HUDEP-2 (cell line): ENCODE measurements at regions not wholly inside any gene's neighbourhood (a gene's known extent, or its start where the extent isn't known, plus 50 kb on each side); places are given as distances from the start of the nearest gene placed in this dataset.

ENCODE experiments used
- DNase-seq, 76 experiments: peaks; one replicate each; lab custom pipeline; 2025; ENCODE audit not compliant: unreplicated experiment in 76 of 76; lab: John Stamatoyannopoulos, UW

- no peak for DNase-seq
These were observed 785.6 kb downstream of the BRD1 start for GRCh38 chr22:49042066-49042465.

GRCh38 chr22:49040754-49041467 is 786.8 kb downstream of the BRD1 start:
- no peak for DNase-seq

DNA sequence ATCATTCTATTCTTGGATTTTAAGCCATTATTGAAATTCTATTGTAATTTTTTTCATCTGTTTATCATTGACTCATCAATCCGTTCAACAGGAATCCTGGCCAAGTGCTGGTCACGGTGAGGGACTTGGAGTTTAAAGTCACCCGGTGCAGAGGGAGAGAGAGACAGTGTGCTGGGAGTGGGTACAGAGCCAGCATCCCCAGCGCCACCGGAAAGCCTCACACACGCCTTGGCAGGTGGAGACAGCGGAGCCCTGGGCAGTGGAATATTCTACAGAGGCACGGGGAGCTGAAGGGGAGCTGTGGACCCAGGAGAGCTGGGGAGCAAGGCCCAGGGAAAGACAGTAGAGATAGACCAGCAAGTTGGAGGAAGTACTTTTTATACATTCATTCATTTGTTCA is 787.6 kb downstream of the BRD1 start:
- DNase-seq, result no peak

GRCh38 chr22:49039625-49040024 is 788.0 kb downstream of the BRD1 start:
- DNase-seq, result no peak

GRCh38 chr22:49037701-49038245 is 789.9 kb downstream of the BRD1 start:
- DNase-seq, result no peak

GRCh38 chr22:49036513-49036912 is 791.2 kb downstream of the BRD1 start:
- no peak for DNase-seq

DNA sequence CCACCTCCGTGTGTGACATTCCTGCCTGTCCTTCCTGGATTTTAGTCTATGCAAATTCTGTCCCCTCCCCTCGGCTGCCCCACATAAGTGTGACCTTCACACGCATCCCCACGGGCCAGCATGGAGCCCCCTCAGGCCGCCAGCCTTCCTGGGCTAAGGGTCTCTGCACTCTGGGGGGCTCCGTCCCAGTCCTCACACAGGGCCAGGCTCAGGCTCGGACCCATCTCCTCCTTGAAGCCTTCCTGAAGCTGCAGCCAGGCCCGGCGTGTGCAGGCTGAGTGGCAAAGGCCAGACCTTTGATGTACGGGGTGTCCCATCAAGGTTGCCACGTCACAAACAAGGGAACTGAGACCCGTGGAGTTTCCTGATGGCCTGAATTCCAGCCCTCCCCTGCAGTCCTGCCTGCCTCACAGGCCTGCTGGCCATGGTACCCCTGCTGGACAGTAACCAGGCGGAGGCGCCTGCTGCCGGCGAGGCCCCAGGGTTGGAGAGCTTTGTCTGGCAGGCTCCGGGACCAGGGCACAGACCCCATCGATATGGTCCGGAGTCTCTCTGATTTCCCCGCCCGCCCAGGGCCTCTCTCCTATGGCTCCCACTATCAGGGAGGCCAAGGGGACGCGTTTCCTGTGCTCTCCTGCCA is 791.7 kb downstream of the BRD1 start:
- no peak for DNase-seq

DNA sequence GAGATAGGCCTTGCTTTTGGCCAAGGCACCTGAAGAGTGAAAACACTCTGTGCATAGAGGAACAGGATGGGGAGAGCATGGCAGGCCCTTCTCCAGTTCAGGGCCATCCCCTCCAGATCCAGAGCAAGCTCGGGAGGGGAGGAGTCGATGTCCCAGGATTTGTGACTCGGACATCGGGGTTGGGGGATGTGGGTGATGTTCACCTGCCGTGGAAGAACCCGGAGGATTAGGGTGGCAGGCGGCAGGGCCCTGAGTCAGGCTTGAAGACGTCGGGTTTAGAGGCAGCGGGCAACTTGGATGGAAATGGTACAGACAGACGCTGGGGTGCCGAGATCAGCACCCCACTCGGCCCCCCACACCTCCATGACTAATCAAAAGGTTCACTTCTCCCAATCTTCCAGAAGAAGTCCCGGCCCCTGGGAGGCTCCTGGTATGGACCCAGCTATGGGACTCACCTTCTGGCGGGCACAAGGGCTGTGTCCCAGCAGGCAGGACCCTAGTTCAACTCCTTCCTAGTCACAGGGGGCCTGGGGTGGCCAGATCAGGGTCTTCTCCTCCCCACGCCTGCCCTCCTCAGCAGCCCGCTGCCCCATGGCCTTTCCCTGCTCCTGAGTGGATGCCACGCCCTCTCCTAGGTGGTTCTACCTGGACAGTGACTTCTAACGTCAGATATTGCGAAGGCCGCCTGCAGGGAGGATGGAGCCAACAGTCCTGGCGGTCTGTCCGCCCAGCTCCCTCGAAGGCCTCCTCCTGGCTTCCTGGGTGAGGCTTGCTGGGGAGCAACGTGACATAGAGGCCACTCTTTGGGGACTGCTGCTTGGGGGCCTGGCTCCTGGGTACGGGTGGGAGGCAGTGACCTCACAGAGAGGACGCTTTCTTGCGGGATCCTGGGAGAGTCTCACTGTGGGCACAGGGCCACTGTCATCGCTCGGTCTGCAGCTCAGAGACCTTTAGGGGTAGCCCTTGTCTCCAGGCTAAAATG is 792.5 kb downstream of the BRD1 start:
- DNase-seq, result no peak

DNA sequence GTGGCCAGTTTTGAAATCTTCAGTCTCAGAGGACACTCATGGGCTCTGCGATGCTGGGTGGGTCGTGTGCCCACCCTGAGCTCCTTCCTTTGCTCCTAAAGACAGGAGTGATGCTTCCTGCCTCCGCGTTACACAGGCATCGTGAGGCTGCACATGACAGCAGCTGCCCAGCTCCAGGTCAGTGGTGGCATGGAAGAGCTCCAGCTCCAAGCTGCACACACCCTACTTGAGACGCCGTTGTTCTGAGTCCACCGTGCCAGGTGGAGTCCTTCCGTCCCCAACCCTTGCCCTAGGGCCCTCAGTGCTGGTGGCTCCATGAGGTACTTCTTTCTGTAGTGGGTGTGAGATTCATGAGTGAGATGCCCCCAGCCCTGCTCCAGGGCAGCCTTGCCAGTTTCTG is 794.1 kb downstream of the BRD1 start:
- no peak for DNase-seq

DNA sequence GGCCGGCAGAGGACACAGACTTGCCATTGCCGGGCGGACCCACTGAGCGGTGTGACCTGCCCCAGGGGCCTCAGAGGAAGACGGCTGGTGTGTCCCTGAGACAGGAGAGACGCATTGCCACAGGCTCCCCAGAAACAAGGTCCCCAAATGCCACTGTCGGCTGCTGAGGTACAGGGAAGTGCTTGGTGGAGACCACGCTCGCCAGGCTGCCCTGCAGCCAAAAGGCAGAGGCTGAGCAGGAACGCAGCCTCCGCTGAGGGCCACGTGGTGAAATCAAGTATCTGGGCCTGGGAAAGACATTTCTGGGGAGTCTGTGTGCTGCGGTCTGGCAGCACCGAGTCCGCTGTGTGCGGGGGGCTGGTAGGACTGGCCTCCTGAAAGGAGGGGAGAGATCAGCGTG is 794.9 kb downstream of the BRD1 start:
- DNase-seq, result no peak

GRCh38 chr22:49031746-49032330 is 795.8 kb downstream of the BRD1 start:
- DNase-seq, result no peak

- DNase-seq, result no peak
These were observed 799.6 kb downstream of the BRD1 start for GRCh38 chr22:49028111-49028510.

GRCh38 chr22:49027368-49027670 is 800.4 kb downstream of the BRD1 start:
- DNase-seq, result no peak

GRCh38 chr22:49026494-49027367 is 800.9 kb downstream of the BRD1 start:
- peak in 9 of 76 experiments; percentile 2 to 19 (median 3) for DNase-seq

- DNase-seq, result no peak
These were observed 801.7 kb downstream of the BRD1 start for GRCh38 chr22:49025791-49026493.

DNA sequence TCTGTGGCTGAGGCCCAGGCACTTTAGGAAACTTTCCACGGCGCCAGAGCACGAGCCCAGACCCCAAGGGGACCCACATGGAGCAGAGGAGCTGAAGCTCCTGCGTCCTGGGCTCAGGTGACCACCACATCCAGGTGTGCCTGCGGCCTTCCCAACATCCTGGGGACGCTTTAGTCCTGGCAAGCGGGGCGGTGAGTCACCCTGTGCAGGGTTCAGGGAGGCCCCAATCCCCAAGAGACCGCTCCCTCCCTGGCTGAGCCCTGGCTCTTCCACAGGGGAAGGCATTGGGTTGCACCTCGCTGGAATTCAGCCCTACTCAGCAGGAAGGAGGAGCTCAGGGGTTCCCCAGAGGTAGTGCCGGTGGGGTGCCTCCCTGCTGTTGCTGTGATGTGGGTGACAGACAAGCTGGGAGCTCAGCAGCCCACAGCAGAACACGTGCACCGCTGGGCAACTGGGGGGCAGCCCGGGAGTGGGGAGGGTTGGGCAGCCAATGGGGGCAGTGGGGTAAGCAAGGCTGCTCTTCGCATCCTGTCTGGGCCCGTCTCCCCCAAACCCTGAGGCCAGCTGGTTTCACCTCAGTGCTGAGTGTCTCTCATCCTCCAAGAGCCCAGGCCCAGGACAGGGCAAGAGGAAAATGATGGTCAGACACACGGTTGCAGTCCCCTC is 802.8 kb downstream of the BRD1 start:
- DNase-seq, result no peak

DNA sequence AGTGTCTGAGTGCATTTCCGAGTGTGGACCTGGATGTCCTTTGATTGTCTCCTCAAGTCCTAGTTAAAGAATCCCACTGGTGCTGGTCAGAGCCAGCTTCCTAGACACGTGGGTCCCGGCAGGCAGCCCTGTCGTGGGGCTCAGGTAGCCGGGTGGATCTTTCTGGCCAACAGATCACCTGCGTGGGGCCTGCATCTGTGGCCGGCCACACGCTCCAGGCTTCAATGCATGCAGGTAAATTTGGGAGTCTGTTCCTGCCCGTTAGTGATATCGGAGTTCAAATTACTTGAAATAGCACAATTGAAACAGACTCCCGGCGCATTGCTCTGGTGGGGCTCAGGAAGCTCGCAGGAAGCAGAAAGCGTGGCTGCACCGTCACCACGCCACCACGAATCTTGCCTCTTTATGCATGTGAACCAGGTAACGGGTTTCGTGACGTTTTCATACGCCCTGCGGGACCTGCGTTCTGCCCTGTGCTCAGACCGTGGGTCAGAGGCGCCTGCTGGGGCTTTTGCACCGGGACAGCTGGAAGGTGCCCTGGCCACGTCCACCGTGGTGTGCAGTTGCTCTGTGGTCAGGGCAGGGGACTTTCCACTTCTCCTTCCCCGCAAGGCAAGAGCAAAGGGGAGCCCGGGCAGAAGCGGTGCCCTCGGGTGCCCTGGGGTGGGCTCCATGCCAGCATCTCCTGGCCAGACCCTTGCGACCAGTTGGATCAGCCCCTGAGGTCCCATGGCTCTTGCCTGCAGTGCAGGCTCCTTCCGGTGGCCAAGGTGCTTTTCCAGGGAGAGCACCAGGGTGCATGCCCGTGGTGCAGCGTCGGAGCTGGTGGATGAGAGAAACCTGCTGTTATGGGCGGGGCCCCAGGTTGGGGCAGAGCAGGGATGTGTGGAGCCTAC is 803.5 kb downstream of the BRD1 start:
- DNase-seq, result no peak
